GM19467 (cell line): ENCODE measurements at regions not wholly inside any gene's neighbourhood (a gene's known extent, or its start where the extent isn't known, plus 50 kb on each side); places are given as distances from the start of the nearest gene placed in this dataset.
"Not testable (repeated sequence)": the region's sequence is repeated elsewhere in the genome, so short reads cannot be mapped to it uniquely, and the experiment has no call there.

ENCODE experiments used
- ATAC-seq: cut with Tn5 transposase; IDR thresholded peaks from one replicate; pipeline ENCODE4 v1.9.1; 2021; ENCODE audit warnings: mild to moderate bottlenecking, moderate library complexity; ENCODE audit not compliant: unreplicated experiment

DNA sequence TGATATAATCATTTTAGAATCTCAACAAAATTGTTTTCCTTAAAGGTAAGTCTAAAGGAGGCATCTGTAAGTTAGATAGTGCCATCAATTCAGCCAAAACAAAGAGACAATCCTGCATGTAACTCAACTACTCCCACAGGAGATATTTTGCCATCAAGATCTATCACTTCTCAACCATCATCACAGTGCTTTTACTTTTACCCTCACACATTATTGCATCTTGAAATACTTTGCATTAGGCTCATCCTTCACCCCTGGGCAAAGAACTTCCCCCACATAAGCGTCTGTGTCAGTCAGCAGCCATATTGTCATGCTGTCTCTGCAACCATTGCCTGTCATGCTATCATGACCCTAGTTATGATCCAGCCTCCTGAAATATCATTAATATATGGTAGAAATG is 54.9 kb upstream of the NLGN1 start:
- ATAC-seq, result no peak

DNA sequence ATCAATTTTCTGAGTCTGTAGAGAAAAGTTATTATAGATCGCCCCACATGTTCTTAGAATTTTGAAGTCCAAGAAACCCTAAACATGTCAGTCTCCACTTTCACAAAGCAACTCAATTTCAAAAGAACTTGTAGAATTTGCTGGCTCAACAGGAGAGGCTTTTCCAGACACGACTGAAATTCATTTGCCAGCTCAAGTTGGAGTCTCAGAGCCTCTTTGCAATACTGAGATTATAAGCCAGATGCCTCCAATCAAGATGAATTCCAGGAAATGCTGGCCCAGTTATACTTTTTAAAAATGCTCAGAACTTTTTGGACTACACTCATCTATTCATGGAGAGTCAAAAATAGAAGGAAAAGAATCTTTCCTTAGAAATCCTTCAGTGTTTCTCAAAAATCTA is 56.9 kb upstream of the NLGN1 start:
- no peak for ATAC-seq

GRCh38 chr3:173336261-173336660 is 61.3 kb upstream of the NLGN1 start:
- ATAC-seq, result no peak

GRCh38 chr3:173306110-173306509 is 91.4 kb upstream of the NLGN1 start:
- ATAC-seq, result no peak

DNA sequence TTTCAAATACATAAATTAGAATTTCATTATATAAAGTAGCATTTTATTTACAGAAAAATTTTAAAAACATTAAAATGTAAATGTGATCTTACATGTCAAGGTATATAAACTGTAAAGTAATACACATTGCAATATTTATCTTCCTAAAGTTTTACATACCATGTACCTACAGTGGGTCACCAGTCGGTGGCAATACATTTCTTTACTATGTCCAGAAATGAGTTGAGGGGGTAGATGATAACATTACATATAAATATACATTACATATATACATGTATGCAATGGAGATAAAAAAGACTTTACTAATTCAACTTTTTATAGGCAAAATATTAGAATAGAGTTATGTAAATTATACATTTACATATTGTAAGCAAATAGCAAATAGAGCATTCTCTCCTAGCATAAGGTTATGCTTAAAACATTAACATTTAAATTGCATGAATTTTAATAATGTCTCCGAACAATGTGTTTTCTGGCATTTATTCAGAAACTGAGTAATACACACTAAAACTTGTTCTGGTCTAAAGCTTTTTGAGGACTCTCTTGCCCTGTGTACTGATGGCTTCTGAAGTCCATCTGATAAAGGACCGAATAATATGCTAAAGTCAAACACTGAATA is 93.3 kb upstream of the NLGN1 start:
- ATAC-seq, result no peak

GRCh38 chr3:173301647-173302046 is 95.9 kb upstream of the NLGN1 start:
- no peak for ATAC-seq

DNA sequence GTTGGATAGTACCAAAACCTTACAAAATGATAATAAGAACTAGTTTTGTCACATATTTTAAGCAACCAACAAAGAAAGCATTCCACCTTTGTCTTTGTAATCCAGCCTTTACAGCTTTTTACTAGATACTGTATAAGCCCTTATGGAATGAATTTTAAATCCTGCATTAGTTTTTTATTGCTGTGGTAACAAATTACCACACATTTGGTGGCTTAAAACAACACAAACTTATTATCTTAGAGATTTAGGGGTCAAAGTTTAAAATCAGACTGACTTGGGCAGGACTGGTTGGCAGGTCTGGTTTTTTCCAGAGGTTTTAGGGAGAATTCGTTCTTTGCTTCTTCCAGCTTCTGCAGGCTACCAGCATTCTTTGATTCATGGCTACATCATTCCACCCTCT is 108.5 kb upstream of the NLGN1 start:
- ATAC-seq, result no peak

- no peak for ATAC-seq
Measured at GRCh38 chr3:173287361-173287760, 110.2 kb upstream of the NLGN1 start.

- not testable (repeated sequence) for ATAC-seq
Measured at GRCh38 chr3:173286507-173286906, 111.0 kb upstream of the NLGN1 start.

GRCh38 chr3:173284301-173284700 is 113.2 kb upstream of the NLGN1 start:
- ATAC-seq, result no peak

DNA sequence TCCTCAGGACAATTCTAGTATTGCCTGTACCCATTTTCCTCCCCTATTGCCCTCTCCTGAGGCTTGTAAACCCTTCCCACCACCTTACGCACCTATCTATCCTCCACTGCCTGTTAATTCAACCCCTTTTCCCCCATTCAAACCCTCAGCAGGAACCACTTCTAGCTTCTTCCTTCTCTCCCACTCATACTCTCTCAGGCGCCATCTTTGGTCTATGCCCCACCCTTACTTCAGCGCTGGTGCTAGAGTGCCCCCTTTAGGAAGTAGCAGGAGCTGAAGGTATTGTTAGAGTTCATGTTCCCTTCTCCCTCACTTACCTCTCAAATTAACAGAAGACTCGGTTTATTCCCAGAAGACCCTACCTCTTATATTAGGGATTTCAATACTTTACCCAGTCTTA is 121.8 kb upstream of the NLGN1 start:
- peak; percentile 61 for ATAC-seq

DNA sequence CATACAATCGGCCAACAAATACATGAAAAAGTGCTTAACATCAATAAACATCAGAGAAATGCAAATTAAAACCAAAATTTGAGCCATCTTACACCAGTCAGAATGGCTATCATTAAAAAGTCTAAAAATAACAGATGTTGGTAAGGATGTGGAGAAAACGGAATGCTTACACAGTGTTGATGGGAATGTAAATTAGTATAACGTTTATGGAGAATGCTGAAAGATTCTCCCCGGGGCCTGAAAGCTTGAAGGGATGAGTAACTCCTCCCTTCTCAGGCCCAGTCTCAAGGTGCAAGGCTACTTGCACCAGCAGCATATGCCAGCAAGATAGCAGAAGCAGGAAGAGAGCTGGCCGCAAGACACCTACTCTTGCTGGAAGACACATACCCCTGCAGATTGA is 123.7 kb upstream of the NLGN1 start:
- no peak for ATAC-seq

DNA sequence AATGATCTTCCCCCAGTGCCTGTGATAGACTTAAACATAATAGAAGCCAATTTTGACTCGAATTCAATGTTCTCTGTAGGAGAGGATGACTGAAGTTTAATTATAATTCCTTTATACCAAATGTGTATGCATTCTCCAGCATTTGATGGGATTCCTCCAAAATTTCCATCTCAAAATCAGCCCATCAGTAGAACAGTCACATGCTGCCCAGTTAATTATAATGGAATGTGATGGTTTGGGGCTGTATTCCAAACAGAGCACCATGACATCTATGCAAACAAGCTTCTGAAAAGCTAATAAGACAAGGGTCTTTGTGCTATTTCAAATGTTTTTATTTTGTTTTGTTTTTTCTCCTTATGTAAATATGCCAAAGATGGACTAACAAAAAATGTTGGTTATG is 127.7 kb upstream of the SPATA16 start:
- ATAC-seq, result no peak

GRCh38 chr3:173267716-173268115 is 126.7 kb upstream of the SPATA16 start:
- no peak for ATAC-seq

DNA sequence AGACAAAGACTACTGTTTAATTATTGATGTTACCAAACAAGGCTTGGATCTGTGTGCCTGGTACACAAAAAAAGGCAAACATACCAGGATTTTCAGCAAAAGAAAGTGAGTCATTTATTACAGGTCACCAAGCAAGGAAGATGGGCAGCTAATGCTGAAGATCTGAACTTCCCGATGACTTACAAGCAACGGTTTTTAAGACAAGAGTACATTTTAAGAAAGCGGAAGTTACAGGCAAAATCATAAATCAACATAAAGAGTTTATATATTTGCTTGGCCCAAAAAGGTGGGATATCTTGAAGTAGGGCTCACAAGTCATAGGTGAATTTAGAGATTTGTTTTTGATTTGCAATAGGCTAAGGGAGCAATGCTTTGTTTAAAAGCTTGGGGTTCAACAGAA is 125.4 kb upstream of the SPATA16 start:
- no peak for ATAC-seq

- no peak for ATAC-seq
Measured at GRCh38 chr3:173258697-173259096, 117.7 kb upstream of the SPATA16 start.

DNA sequence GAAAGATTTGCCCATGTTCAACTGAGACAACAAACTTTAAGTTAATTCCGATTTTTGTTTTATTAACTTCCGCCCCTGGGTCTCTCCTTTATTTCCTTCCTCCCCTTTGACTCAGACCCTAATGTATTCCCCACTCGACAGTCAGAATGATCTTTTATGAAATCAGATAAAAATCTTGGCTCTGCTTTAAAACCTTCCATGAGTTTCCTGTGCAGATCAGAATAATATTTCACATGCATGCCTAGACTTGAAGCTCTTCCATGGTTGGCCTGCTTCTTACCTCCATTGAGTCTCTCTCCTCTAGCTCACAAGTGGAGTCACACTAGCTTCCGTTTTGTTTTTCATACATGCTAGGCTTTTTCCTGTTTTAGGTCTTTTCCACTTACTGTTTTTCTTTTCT is 116.8 kb upstream of the SPATA16 start:
- no peak for ATAC-seq

- no peak for ATAC-seq
Measured at GRCh38 chr3:173255555-173255954, 114.5 kb upstream of the SPATA16 start.

DNA sequence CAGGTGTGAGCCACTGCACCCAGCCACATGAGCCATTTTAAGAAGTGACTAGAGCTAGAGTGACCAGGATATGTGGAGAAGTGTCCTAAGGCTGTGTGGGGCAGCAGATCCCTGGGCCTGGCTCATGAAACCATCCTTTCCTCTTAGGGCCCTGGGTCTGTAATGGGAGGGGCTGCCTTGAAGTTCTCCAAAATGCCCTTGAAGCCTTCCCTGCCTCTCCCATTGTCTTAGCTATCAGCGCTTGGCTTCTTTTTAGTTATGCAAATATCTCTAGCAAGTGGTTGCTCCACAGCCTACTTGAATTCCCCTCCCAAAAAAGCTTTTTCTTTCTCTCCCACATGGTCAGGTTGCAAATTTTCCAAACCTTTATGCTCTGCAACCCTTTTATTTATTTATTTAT is 112.4 kb upstream of the SPATA16 start:
- ATAC-seq, result no peak

- no peak for ATAC-seq
Measured at GRCh38 chr3:173249457-173249856, 108.4 kb upstream of the SPATA16 start.

- ATAC-seq, result no peak
Measured at GRCh38 chr3:173241727-173242126, 100.7 kb upstream of the SPATA16 start.

DNA sequence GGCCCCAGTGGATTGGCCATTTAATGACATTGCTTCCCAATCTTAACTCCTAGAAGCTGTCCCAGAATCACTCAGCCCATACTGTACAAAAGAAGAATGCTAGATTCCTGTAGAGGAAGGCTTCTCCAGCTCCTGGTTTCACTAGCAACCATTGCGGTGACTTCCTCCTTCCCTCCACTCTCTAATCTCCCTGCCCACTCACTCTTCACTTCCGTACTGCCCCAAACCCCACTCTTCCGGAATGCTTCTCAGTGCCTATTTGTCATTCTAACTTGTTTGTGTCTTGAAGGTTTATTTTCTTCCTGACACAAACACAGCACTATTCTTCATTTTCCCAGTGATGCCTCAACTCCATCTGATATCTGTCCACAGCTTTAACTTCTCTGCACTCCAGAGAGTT is 97.1 kb upstream of the SPATA16 start:
- ATAC-seq, result no peak

DNA sequence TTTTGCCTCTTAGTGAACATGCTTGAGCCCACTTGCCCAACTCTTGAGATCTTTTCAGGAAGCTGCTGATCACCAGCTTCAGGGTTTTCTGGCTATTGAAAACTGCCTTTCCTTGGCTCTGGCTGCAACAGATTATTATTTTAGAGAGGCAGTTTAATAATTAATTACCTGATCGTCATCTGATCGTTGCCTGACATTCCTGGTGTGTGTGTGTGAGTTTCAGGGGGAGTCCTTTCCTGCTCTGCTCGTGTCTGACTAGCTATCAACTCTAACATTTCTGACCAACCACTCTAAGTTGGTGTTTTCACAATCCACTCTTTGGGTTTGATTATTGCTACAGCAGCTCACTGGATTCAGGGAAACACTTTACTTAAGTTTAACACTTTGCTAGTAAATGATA is 84.3 kb upstream of the SPATA16 start:
- ATAC-seq, result no peak

GRCh38 chr3:173221010-173221409 is 80.0 kb upstream of the SPATA16 start:
- no peak for ATAC-seq
